ENCODE measurements at regions not wholly inside any gene's neighbourhood (a gene's known extent, or its start where the extent isn't known, plus 50 kb on each side); places are given as distances from the start of the nearest gene placed in this dataset.

GRCh38 chr10:29827512-29827911 is 192.7 kb upstream of the SVIL start:
- TF ChIP-seq CTCF (IDR thresholded peaks at IDR 0.05) (no peak), POLR2A (IDR thresholded peaks at IDR 0.05) (no peak), EP300 (IDR thresholded peaks at IDR 0.05; ENCODE audit: low read depth) (no peak)
